ENCODE measurements at regions not wholly inside any gene's neighbourhood (a gene's known extent, or its start where the extent isn't known, plus 50 kb on each side); places are given as distances from the start of the nearest gene placed in this dataset.

DNA sequence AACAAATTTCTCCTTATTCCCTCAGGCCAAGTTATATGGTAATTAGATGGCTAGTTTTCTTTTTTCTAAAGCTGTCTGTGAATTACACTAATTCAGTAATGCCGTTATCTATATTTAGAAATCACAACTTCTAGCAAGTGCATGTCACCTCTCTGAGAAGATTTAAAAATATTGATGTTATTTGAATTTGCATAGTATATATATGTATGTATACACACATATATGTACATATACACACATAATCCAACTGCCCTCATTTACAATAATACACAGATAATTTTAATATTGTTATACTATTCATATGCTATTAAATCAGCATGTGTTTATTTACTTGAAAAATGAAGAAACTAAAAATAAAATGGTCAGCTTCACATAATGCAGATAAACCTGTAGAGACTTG lies 563.9 kb downstream of the SLC16A7 start:
- TF ChIP-seq, protein P1, sequence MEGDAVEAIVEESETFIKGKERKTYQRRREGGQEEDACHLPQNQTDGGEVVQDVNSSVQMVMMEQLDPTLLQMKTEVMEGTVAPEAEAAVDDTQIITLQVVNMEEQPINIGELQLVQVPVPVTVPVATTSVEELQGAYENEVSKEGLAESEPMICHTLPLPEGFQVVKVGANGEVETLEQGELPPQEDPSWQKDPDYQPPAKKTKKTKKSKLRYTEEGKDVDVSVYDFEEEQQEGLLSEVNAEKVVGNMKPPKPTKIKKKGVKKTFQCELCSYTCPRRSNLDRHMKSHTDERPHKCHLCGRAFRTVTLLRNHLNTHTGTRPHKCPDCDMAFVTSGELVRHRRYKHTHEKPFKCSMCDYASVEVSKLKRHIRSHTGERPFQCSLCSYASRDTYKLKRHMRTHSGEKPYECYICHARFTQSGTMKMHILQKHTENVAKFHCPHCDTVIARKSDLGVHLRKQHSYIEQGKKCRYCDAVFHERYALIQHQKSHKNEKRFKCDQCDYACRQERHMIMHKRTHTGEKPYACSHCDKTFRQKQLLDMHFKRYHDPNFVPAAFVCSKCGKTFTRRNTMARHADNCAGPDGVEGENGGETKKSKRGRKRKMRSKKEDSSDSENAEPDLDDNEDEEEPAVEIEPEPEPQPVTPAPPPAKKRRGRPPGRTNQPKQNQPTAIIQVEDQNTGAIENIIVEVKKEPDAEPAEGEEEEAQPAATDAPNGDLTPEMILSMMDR (IDR thresholded peaks at IDR 0.05; ENCODE audit: insufficient read depth, missing control alignments): no peak
- no peak for FAIRE-seq
- no peak for DNase-seq (ENCODE audit: insufficient read length, low spot score)

DNA sequence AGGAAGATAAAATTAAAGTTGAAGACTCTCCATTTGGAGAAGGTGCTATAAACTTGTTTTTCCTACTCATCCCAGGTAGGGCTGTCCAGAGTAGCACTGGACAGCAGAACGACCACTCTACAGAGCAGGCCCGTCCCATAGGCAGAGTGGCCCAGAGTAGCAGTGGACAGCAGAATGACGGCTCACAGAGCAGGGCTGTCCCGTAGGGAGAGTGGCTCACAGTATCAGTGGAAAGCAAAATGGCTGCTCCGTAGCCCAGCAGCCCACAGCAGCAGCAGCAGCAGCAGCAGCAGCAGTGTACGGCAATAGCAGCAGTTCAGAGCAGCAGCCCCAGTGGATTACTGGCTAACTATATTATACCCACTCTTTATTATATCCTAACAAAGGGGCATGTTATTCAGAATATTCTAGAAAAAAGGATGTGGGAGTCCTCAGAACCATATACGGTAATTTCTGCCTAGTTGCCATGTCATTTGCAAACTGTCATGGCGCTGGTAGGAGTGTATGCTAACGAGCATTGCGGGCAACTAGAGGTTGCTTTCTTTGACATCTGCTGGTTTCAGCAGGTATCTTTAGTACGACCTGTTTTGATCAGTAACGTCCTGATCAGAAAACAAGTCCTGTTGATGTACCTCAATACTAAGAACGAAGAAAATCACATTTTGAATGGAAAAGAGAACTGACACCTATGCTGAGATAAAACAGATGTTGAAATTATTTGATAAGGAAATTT lies 567.3 kb downstream of the SLC16A7 start:
- TF ChIP-seq, protein P1 (IDR thresholded peaks at IDR 0.05; ENCODE audit: insufficient read depth, missing control alignments): no peak
- FAIRE-seq (no peak), DNase-seq (ENCODE audit: insufficient read length, low spot score) (no peak)

DNA sequence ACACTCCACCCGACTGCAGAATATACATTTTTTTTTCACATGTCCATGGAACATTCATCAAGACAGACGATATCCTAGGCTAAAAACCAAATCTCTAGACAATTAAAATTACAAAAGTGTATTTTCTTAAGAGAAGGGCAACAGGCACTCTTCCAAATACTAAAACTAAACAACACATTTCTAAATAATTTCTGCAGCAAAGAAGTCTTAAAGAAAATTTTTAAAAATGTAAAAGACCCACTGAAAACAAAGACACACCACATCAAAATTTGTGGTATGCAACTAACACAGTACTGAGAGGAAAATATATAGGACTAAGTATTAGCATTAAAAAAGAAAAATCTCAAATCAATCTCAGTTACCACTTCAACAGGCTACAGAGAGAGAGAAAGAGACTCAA lies 570.0 kb downstream of the SLC16A7 start:
- no peak for FAIRE-seq

DNA sequence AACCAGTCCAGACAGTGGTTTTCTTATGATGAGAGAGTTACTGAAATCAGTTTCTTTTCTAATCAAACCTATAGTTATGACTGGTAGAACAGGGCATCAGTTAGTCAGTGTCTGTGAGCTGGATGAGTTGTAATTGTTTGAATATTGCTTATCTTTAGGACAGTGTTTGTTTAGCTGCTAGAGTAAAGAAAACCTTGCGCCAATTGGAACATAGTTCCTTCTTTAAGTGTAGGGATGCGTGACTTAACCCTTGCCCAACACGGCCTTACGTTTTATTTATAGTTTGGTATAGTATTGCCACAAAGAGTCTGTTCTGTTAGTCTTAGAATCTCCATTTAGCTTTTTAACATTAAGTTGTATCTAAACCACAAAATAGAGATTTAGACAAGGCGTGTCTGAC lies 572.6 kb downstream of the SLC16A7 start:
- TF ChIP-seq, protein P1 (IDR thresholded peaks at IDR 0.05; ENCODE audit: insufficient read depth, missing control alignments): no peak
- no peak for DNase-seq (ENCODE audit: insufficient read length, low spot score)
- FAIRE-seq: no peak

More for the DNA sequence above, 570.0 kb downstream of the SLC16A7 start:
- DNase-seq (ENCODE audit: insufficient read length, low spot score): no peak
- TF ChIP-seq, protein P1 (IDR thresholded peaks at IDR 0.05; ENCODE audit: insufficient read depth, missing control alignments): no peak

DNA sequence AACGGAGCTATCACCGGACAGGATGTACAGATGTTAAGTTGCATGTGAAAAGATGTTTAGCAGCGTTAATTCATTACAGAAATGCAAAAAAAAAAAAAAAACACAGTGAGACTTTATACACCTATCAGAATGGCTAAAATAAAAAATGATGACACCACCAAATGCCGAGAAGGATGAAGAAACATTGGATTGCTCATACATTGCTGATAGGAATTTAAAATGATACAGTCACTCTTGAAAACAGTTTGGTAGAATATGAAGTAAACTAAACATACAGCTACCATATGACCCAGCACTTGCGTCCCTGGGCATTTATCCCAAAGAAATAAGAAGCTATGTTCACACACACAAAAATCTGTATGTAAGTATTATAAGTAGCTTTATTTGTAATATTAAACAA lies 574.1 kb downstream of the SLC16A7 start:
- FAIRE-seq (no peak), DNase-seq (ENCODE audit: insufficient read length, low spot score) (no peak)
- TF ChIP-seq, protein P1 (IDR thresholded peaks at IDR 0.05; ENCODE audit: insufficient read depth, missing control alignments): no peak

DNA sequence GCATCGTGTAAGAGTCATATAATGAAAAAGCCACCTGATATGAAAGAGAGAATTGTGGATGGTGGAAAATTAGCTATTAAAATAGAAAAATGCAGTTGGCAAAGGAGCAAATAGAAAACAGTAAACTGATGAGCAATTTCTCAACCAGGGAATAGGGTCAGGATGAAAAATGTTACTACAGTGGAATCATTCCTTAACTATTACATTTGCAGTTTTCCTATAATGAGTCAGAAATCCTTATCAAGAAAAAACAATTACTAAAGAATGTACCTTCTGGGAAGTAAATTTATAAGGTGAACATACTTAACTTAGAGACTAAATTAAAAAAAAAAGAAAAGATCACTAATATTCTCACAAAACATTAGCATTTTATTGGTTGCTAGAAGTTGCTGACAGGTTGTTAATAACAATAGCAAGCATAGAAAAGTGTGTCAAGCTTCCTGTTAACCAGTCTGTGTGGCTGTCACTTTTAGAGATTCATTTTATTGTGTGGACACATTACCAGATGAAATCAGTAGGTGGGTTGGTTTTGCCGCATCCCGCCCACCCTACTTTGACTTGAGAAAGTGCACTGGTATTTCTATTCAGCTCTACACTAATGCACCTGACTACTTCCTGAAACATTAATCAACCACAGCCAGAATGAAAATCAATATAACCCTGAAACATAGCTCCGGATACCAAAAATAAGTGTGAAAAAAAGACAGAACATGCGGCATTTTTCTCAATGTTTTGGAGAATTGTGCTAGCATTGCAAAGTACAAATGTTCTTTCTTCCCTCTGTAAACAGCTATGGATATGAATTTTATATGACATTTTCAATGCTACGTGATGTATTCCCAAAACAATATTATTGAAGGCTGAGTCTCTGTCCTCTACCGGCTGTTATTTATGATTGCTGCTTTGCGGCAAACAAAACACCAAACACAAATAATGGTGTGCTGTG lies 576.7 kb downstream of the SLC16A7 start:
- DNase-seq (ENCODE audit: insufficient read length, low spot score): no peak
- no peak for FAIRE-seq
- TF ChIP-seq, protein P1 (IDR thresholded peaks at IDR 0.05; ENCODE audit: insufficient read depth, missing control alignments): no peak
